Fibroblast of upper back skin (primary cell): ENCODE measurements at regions not wholly inside any gene's neighbourhood (a gene's known extent, or its start where the extent isn't known, plus 50 kb on each side); places are given as distances from the start of the nearest gene placed in this dataset.

Experiments
- DNase-seq: peaks from one replicate; pipeline ENCODE4 v3.0.0-alpha.2; 2013

DNA sequence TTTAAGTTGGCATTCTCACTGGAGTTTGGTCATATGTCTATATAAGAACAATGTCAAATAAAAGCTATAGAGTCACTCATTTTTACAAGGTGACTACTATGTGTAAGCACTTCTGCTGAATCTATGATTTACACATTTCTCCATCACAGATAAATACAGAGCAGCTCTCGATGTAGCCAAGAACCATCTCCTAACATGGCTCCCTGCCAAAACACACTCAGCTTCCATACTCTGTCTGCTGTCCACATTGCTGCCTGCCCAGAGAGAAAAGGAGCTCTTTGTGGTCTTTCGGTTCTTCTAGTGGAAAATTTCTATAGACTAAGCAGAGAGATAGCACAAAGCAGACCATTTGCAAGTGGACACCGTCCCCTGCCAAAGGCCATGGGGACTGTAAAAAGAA, 190.9 kb upstream of the KLF12 start:
- peak; percentile 85 for DNase-seq

DNA sequence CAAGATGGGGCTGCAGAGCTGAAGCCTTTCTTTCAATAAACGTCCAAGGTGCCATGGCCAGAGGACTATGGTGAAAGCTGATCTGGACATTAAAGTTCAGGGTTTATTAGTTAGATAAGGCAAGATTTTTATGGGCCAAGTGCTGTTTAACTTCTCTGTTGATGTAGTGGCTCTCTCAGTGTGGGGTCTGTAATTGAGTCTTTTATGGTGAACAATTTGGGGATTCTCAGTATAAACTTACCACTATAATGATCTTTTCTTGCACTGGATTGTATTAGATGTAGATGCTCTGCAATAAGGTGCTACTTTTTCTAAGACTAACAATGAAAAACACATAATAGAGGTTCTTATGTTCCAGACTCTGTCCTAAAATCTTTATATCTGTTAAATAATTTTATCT, 190.1 kb upstream of the KLF12 start:
- DNase-seq: no peak

- DNase-seq: no peak
Measured at GRCh38 chr13:74322562-74322961, 188.4 kb upstream of the KLF12 start.

DNA sequence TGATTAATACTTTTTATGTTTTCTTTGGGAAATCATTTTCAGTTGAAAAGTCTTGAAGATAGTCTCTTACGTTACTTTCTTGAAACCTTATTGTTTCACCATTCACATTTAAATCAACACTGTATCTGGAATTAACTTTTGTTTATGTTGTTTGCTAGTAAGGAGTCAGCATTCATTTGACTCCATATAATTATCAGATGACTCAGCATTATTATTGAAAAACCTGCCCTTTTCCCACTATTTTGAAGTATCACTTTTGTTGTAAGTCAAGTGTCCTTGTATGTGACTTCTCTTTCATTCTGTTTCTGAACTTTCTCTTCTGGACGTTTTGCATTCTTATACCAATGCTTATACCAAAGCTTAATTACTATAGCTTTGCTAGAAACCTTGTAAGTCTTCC, 186.1 kb upstream of the KLF12 start:
- DNase-seq: no peak

- no peak for DNase-seq
Measured at GRCh38 chr13:74316547-74316946, 182.3 kb upstream of the KLF12 start.

DNA sequence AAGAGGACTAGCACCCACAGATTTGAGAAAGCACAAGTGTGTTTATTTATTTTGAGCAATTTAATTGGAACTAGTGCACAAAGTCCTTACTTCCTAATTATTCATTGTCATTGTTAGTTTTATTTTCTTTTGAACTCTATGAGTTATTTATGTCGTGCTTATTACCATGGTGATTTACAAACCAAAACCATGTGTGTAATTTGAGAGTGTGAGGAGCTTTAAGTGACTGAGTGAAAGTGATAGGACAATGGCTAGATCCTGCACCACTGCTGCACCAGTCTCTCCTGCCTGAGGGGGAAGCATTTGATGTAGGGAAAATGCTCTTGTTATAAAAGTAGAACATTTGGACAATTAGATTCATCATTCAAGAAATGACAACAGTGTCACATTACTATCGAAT, 172.3 kb upstream of the KLF12 start:
- peak; percentile 35 for DNase-seq

DNA sequence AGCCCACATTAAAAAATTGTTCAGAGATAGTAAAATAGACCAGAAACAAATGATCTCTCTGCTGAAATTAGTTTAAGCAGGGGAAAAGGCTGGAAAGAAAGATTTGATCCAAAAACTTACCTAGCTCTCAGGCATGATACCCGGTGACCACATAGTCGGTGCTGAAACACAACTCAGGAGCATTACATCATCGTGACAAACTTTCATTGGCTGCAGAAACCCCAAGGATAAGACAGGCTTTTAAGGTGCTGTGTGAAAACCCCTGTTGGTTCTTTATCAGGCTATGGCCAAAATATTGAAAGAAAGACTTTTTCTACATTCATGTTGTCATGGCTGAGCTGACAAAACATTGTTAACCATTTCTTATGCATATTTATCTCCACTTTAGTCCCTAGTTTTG, 171.7 kb upstream of the KLF12 start:
- peak; percentile 7 for DNase-seq

GRCh38 chr13:74301258-74301935, 167.2 kb upstream of the KLF12 start:
- peak; percentile 23 for DNase-seq

DNA sequence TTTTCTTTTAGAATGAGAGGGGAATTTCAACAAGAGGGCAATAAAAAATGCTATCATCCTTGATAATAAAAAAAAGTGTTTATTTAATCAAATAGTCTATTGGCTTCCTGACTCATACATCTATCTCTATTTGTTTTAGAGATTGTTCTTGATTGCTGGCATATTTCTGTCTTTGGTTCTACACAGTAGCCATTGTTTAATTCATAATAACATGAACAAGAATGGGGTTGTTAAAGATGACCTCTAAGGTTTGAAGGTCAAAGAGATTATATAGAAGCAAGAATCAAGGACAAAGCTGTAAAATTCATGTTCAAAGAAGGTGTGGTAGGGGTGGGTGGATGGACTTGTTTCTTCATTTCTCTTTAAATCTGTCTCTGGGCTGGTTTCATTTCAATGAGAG, 166.0 kb upstream of the KLF12 start:
- no peak for DNase-seq

DNA sequence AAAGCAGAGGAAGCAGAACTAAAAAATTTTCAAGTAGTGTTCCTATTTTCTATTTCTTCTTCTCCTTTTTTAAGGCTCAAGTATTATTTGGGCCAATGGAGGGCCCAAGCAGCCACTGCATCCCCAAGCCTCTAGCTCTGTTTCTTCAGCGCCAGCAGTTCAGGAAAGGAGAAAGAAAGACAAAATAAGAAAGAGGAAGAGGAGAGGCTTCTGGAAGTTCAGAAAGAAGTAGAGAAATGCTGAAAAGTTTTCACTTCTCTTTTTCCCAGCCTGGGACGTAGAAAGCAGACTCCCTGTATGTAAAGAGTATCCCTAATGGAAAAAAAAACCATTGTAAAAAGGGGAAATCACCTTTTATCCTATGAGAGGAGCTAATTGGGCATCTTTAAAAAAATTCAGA, 165.5 kb upstream of the KLF12 start:
- DNase-seq: no peak

DNA sequence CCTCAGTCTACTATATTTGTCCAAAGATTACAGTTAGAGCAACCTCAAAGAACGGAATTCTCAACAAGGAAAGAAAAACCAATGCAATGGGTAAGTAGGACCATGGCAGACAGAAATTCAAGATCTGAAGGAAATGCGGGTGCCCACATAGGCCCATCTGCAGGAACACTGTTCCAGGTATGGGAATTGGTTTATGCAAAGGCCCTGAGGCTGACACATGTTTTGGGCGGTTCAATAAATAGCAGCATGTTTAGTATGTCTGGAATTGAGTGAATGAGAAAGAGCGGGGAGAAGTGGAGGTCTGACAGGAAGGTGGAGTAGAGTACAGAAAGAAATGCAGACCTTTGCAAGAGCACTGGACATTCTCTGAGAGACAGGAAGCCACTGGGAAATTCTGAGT, 164.7 kb upstream of the KLF12 start:
- no peak for DNase-seq

GRCh38 chr13:74289861-74290773, 155.9 kb upstream of the KLF12 start:
- peak; percentile 91 for DNase-seq

DNA sequence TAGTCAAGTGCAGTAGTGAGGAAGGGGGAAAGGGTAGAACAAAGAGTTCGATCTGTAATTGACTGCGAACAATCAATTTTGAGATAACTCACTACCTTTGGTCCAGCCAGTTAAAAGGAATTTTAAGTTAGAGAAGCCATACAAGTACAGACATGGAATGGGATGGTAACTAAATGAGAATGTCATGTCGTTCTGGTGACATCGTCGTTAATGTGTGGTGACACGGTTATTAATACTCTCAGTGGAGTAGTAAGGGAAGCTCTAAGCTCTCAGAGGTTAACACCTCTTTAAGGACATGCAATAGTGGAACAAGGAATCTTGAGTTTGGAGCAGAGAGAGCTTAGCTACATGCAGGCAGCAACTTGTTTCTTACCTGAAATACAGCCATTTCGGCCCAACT, 154.9 kb upstream of the KLF12 start:
- no peak for DNase-seq

GRCh38 chr13:74288361-74288911, 154.2 kb upstream of the KLF12 start:
- peak; percentile 6 for DNase-seq

GRCh38 chr13:74287724-74288169, 153.5 kb upstream of the KLF12 start:
- DNase-seq: peak; percentile 76

DNA sequence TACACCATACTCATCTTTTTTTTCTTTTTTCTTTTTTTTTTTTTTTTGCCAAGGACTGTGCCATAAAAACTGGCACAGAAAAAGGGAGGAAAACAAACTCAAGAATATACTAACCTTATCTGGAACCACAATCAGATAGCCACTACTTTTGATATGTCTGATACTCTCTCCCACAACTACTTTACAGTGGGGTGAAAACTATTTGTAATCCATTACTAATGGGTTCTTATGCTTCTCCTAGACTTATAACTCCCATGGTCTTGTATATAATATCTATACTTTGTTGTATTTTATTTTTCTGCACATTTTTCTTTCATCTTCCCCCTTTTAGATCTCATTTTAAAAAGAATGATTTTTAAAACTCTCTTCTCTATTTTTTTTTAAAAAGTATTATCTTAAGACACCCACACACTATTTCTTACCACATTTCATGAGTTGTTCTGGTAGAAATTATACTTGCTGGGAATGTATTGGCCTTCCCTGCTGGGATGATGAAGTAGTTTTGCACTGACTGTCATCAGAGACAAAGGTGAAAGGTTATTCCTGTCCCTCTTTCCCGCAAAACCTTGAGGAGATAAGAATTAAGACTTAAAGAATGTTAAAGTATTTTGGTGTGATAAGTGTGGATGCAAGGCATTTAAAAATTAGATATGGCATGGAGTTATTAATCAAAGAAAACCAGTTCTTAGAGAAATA, 146.7 kb upstream of the KLF12 start:
- DNase-seq: peak; percentile 6

- DNase-seq: no peak
Measured at GRCh38 chr13:74280093-74280794, 146.0 kb upstream of the KLF12 start.

- DNase-seq: no peak
Measured at GRCh38 chr13:74278901-74279300, 144.7 kb upstream of the KLF12 start.

DNA sequence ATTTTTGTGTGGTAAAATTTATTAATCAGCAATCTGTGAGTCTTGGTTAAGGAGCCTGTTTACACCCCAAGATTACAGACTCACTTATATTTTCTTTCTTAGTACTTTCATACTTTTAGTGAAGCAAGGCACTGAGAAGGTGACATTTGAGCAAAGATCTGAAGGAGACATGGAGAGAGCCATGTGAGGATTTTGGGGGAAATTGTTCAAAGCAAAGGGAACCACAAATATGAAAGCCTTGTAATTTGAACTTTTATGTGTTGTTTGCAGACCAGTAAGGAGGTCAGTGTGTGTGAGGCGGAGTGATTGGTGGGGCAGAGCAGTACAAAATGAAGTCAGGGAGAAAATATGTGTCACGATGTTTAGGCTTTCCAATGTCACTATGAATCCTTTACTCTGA, 140.7 kb upstream of the KLF12 start:
- peak; percentile 29 for DNase-seq

- DNase-seq: peak; percentile 24
Measured at GRCh38 chr13:74273581-74273980, 139.4 kb upstream of the KLF12 start.

DNA sequence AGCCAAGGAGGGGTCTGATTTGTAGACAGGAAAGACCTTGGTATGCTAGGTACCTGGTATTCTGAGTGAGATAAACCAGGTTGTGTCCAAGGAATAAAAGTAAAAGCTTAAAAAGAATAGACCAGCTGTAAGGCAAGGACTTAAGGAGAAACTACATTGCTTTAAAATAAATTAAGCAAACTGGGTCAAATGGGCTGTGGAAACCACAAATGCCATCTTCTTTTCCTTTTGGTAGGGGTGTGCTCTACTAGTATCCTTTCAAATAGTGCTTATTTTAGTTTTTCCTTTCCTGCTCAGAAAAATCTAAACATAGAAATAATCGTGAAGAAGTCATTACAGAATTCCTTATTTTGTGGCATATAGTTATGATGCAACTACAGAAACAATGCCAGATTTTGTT, 138.6 kb upstream of the KLF12 start:
- no peak for DNase-seq

DNA sequence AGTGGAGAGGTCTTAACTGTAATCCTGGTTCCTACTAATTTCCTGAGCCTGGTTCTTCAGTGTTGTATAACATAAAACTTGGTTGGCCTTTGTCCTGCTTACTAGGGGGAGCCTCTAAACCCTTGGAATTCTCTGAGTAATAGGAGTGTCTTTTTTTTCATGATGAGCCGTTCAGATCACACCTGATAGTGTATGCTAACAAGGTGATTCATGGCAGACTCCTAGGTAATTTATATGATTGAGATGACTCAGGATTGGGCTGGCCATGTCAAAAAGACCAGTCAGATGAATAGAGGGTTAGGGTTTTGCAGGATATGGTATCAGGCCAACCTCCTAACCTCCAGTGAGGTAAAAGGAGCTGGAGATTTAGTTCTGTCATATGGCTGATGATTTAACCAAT, 135.8 kb upstream of the KLF12 start:
- no peak for DNase-seq

DNA sequence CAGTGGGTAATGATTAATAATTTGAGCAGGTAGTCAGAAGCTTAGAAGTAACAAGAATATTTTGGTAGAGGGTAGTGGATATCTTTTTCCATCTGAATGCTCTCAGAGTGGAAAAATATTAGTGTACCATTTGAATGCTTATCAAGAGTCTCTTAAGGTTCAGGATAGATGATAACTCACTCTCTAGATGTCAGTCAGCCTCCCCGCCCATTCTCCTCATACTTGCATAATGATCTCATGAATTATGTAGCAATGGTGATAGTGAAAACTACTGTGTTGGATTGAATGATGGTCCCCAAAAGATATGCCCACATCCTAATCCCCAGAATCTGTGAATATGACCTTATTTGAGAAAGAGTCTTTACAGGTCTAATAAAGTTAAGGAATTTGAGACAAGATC, 132.7 kb upstream of the KLF12 start:
- no peak for DNase-seq
